ENCODE measurements at regions not wholly inside any gene's neighbourhood (a gene's known extent, or its start where the extent isn't known, plus 50 kb on each side); places are given as distances from the start of the nearest gene placed in this dataset.
"Not testable (repeated sequence)": the region's sequence is repeated elsewhere in the genome, so short reads cannot be mapped to it uniquely, and the experiment has no call there.

DNA sequence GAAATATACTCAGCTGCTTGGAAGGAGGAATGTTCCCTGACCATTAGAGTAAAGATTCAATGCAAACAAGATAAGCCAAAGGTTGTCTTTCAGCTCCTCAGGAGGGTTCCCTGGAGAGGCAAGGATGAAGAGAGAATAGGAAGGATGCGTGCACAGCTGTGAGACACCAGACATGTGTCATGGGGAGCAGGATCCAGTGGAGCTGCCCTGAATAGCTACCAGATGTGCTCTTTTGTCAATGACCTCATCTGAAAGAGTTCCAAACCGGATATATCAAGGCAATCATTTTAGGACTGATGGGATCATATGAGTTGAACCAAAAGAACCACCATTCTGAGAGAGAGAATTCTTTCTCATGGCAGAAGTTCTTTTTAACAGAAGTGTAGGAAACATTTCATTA lies 490.6 kb downstream of the IRS1 start:
- no peak for DNase-seq

DNA sequence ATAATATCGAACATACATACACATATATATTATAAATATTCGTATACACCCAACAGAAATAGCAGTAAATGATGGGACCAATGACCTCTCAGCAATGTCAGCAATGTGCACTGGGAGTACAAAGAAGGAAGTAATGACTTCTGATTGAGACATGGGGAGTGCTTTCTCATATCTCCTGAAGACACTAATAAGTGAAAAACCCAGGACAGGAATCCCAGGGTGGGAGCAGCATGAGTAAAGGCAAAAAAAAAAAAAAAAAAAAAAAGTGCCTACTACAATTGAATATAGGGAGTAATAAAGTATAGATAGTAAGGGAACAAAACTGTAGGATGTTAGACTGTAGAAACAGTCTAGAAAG lies 491.3 kb downstream of the IRS1 start:
- no peak for DNase-seq

DNA sequence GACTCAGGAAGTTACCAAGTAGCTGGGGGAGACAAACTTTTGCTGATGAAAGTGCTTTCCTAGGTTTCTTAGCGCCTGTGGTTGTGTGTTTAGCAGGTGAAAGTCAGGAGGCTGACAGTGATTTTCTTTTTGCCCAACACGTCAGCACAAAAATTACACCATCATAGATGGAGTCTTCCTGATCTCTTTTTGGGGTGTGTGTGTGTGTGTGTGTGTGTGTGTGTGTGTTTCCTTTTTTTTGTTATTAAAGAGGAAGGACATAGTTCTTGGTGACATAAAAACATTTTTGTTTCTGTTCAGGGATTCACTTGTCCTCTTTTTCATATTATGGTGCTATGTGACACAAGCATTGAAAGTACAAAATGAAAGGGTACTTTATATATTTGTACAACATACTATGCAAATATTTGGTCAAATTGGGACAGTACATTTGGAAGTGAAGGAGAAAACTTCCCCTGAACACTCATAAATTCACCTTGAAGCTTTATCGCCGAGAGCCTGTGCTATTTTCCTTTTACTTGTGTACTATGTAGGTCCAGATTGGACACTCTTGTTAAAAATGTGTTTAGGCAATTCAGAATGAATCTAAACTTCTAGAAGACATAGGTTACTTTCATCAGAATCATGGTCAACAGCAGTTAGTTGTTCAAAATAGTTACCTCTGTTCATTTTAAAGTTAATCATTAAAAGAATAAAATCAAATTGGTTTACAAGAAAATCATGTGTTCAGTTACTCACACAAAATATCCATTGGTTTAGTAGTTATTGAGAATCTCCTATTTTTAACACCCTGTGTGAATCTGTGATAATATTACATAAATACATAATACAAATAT lies 491.9 kb downstream of the IRS1 start:
- DNase-seq: no peak

DNA sequence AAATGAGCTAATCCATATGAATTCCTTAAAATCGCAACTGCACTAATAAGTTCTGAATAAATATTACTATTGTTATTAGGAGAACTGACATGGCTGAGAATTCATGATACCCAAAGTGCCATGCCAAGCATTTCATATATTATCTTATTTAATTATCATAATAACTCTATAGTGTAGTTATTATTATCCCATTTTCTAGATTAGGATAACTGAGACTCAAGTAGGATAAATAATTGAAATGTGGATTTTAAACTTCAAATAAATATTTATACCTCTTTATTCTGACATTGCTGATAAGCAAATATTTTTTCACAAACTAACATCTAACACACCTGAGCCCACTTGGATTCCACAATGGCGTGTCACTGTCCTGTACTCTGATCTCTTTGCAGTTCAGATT lies 492.7 kb downstream of the IRS1 start:
- no peak for DNase-seq

DNA sequence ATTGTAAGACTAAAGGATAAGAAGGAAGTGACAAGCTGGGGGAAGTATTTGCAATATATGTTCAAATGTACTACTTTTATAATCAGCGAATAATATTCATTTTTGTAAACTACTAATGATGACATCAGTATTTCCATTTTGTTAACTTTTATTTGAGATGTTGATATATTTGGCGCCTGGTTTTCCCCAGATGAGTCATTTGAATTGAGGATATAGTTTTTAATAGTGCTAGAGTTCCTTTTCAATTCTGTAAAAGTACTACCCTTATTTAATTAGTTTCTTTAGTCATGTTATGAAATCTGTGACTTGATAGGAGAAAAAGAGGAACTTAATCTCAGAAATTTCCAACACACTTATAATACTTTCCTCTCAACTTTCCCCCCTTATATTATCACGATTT lies 495.3 kb downstream of the IRS1 start:
- DNase-seq: no peak

DNA sequence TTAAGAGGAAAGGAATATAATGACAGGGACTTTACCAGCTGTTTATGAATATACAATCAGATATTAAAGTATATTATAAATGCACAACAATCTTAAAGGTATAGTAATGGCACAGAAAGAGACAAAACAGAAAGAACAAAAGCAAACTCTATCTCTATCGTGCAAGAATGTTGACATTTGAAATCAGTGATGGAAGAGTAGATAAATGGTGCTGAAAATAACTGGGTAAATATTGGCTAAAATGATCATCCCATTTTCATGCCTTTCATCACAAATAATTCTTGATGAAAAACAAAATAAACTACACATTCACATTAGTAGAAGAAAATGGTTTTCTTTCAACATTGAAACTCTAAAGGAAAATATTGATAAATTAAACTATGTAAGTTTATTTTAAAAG lies 495.9 kb downstream of the IRS1 start:
- no peak for DNase-seq

DNA sequence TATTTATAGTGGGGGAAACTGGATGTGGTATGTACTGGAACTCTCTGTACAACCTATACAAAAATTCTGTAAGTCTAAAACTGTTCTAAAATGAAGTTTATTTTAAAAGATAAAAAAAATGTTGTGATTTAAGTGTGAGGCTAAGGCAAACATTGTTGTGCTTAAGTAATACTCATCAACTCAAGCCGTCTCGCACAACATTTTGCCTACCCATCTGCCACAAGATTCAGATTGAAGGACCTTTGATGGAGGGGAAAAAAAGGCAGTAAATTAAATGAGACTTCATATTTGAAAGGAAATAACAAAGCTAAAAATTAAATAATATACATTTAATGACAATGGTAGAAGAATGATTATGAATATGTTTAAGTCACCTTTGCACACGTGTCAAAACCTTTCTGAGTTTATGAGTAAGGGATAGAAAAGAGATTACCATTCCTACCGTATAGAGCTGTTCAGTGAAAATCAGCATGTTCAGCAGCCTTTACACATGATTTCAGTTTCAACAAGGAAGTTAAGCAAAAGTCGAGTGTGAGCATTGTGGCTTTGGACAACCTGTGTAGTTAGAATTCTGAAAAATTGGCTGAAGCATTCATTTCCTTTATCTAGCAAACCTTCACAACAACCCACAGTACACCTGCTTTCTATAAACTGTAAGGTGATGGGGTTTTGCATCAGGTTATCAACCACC lies 499.3 kb downstream of the IRS1 start:
- DNase-seq: no peak

DNA sequence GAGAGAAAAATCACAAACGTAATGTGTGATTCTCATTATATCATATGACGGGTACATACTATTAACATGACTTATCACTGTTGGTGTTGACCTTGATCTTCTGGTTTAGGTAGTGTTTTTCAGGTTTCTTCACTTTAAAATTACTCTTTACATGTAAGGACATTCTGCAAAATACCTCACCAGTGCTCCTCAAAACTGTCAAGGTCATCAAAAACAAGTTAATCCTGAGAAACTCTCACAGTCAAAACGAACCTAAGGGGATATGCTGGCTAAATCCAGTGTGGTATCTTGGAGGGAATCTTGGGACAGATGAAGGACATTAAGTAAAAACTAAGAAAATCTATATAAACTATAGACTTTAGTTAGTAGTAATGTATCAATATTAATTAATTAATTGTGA lies 499.8 kb downstream of the IRS1 start:
- no peak for DNase-seq

DNA sequence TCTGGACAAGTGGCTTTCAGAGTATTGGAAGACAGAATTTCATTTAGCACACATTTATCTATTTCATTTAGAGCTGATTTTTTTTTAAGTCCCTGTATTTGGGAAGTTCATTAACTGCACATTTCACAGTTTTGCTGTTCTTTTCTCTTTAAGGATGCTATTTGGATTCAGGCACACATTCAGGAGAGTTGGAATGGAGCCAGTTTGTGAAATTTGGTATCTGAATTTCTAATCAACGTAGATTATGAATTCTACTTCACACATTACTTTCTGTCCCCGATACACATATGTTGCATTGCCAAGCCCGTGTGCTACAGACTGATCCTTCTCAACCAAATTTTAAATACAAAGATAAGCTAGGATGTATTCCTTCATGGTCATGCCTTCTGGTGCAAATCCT lies 503.9 kb downstream of the IRS1 start:
- DNase-seq: no peak

DNA sequence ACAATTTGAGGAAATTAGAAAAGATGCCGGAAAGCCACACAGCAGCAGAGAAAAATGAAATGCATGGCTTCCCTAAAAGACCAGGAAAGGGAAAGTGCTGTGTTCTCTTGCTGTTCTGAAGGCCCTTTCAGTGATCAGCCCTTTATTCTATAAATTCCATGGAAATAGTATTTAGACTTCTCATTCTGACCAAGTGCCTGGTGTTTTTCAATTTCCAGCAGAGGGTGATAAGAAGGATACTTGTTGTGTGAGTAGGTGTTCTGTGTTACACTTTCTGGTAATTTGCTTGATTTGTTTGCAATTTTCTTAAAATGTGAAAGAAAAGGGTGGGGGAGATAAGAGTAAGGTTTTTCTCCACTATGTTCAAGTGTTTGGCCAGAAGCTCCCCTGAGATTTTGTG lies 504.5 kb downstream of the IRS1 start:
- no peak for DNase-seq

DNA sequence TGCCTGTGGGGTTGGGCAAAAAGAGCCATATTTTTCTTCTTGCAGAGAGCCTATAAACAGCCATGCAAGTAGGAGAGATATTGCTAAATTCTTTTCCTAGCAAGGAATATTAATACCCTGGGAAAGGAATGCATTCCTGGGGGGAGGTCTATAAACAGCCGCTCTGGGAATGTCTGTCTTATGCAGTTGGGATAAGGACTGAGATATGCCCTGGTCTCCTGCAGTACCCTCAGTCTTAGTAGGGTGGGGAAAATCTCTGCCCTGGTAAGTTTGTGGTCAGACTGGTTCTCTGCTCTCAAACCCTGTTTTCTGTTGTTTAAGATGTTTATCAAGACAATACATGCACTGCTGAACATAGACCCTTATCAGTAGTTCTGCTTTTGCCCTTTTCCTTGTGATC lies 508.3 kb downstream of the IRS1 start:
- DNase-seq: not testable (repeated sequence)

DNA sequence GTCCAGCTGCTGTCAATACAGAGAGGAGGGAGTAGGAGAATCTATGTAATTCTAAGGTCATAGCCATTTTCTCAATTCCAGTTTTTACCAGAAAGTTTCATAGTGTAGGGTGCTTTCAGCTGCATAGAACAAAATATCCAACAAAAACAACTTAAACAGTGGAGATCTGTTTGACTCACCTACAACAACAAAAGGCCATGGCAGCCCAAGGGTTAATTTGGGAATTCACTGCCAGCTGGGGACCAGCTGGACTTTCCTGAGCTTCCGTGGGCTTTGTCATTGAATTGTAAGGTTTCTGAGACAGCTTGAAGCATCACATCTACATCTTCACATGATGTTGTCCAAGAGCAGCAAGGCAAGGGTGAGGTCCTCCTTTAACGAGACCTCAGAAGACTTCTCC lies 512.7 kb downstream of the IRS1 start:
- no peak for DNase-seq

DNA sequence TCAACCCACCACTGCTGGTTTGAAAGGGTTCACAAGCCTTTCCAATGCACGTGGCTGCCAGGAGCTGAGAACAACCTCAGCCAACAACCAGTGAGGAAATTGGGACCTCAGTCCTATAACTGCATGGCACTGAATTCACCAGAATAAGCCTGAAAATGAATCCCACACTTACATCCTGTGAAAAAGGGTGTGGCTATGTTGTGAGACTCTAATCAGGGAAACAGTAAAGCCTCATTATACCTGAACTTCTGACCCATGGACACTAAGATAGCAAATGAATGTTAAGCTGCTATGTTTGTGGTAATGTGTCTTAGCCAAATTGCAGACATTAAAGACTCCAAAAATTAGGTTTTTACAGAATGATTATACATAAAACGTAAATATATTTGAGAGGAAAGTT lies 515.8 kb downstream of the IRS1 start:
- no peak for DNase-seq

DNA sequence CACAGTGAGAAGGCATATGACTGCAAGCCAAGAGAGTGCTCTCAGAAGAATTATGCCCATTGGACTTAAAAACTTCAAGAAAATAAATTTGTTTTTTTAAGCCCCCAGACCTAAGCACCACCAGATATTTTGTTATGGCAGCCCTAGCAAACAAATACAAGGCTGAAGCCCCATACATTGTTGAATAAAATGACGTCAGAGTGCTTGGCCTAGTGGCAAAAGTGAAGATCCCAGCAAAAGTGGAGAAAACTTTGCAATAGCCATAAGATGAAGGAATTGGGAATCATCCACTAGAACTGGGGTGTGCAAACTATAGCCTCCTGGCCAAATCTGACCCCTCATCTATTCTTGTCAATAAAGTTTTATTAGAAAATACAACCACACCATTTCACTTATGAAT lies 517.5 kb downstream of the IRS1 start:
- no peak for DNase-seq

DNA sequence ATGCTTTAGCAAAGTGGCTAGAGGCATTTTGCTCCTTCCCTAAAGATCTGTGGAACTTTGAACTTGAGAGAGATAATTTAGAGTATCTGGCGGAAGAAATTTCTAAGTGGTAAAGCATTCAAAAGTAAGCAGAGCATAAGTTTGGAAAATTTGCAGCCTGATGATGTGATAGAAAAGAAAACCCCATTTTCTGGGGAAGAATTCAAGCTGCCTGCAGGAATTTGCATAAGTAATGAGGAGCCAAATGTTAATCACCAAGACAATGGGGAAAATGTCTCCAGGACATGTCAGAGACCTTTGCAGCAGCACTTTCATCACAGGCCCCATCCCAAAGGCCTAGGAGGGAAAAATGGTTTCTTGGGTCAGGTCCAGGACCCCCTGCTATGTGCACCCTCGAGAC lies 519.5 kb downstream of the IRS1 start:
- DNase-seq: not testable (repeated sequence)

DNA sequence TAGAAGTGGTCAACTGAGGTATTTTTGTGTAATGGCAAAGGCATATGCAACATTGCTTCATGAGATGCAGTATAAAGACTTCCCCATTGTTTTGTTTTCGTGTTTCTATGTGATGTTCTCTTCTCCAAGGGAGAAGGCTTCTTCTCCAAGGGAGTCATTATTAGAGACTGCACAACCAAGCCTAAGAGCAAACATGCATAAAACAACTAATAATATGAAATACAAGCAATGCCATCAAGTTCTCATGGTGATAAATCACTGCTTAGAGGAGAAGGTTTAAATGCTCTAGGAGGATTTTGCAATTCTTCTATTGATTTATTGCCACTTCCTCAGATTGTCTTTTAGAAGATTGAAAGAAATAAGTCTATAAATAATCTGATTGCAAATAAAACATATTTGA lies 524.4 kb downstream of the IRS1 start:
- DNase-seq: no peak

DNA sequence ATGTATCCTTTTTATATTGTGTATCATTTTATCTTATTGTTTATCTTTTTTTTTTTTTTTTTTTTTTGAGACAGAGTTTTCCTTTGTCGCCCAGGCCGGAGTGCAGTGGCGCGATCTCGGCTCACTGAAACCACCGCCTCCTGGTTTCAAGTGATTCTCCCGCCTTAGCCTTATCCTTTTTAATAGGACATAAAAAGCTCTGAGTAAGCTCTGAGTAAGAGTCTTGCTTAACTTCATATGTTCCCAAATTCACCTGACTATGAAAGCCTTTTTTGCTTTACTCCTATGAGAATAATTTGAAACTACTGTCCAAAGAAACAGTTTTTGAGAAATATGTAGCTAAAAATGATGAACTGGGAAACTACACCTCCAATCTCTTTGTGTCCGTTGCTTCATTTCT lies 525.5 kb downstream of the IRS1 start:
- no peak for DNase-seq

DNA sequence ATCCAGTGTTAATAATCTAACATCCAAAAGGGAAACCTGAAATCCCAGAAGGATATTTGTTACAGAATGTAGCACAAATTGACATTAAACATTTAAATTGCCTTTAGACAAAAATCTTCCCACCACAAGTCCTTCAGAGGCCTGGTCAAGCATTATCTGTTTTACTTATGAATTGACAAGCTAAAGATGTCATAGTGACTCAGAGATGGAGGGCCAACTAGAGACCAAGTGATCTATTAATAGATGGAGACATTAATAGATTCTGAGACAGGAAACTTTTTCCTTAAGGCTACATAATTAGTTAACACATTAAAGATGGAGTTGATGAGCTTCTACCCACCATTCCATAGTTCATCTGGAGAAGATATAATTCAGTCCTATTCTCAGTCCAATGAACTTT lies 526.2 kb downstream of the IRS1 start:
- DNase-seq: no peak

DNA sequence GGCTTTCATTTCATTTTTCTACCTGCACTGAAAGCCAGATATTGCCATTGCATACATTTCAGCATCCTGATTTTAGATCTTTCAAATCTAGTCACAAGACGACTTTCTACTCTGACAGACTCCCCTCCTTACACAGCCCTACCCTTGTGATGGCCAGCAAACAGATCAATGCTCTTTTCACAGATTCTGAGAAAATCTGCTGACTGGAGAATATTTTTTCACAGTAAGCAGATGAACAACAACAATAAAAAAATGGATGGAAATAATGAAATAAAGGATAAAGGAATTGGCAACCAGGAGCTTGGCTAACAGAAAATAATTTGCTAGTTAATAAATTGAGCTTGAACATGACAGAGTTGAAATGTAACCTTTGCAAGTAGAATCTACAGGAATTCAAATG lies 527.2 kb downstream of the IRS1 start:
- DNase-seq: no peak

DNA sequence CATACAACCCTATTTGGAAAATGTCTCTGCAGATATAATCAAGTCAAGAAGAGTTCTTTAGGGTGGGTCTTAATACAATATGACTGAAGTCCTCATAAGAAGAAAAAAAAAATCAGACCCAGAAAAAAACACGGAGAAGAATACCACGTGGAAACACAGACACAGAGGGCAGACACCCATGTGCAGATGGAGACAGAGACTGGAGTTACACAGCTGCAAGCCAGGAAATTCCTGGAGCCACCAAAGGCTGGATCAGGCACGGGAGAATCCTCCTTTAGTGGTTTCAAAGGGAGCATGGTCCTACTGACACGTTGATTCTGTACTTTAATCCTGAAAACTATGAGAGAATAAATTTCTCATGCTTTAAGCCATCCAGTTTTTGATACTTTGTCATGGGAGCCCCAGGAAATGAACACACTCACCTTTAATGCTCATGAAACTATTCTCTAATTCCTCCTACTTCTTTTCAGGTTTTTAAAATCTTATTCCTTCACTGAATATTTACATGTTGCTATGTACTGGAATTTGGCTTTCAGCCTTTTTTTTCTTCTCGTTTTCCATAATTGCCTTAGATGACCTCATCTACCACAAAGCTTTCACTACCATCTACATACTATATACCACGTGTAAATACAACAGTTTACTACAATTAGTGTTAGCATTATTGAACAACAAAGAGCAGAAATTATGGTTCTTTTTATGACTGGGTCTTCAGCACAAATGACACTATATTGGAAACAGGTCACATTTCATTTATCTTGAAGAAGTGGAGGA lies 529.1 kb downstream of the IRS1 start:
- DNase-seq: no peak

DNA sequence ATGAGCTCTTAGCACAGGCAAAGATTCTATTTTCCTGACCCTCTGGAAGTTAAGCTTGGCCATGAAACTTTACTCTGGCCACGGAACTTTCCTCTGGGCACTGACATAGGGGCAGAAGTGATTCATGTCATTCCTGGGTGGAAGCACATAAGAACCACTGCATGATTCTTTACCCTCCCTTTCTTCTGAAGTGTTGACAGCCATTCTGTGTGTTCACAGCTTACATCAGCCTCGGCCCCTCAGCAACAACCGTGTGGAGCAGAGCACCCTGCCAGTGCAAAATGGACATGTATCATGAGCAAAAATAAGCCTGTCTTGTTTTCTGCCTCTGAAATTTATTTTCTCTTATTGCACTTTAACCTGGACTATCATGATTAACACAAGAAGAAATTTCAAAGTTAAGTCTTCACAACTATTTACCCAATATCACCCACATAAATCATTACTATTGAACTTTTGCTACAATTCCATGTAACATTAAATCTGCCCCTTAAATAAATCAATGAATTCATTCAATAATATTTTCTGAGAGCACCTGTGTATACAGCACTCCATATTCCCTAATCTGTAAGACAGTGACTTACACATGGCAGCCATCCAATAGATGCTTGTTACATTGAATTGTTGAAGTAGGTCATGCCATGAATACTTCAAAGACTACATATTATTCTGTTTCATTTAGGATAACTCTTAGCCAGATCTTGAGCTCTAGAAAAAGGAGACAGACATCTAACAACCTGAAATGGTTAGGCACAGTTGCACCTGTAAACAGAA lies 531.9 kb downstream of the IRS1 start:
- no peak for DNase-seq

DNA sequence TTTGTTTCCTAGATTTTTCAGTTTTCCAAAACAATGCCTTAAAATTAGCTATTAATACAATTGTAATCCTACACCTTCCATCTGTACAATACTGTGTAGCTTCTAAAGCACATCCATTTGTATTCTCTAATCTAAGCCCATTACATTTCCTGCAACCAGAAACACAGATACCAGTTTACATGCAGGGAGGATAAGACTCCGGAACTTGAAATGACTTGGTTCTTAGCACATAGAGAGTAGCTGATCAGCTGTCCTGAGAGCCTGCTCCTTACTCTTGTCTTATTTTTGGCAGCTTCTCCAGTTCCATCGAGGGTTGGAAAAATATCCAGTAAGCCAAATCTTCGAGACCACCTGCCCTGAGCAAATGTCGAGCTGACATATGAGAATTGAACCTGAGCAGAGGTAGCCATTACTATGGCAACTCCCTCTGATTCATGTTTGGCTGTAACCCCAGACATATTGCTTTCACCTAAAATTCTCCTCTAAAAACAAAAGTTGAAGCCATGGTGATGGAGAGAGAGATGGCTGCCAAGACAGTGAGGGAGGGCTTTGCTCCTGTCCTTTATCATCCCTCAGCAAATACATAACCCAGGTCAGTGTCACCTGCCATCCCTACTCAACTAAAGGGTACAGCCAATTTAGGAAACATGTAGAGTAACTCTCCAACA lies 542.8 kb downstream of the IRS1 start:
- DNase-seq: no peak

DNA sequence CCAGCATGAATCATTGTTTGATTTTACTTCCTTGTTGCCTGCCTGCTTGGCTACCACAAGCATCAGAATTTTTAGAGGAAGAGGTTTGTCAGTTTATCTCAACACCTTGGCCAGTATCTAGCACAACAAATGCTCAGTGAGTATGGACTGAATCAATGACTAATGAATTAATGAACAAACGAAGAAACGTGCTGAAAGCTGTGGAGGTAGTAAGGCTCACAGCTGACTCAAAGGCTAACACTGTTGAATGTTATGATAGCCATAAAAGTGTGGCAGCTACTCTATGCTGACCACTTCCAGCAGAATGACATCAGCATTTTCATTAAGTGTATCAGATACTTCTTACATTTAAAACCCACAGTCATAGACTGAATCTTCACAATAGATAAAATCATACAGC lies 543.4 kb downstream of the IRS1 start:
- no peak for DNase-seq

All from DMS79 treated with DMSO at 0.1 percent for 48 hours (cell line).